H54 (cell line): ENCODE measurements at regions not wholly inside any gene's neighbourhood (a gene's known extent, or its start where the extent isn't known, plus 50 kb on each side); places are given as distances from the start of the nearest gene placed in this dataset.
A peak's percentile ranks its signal among the peaks of the same experiment; 100 is the strongest.
"Not testable (repeated sequence)": the region's sequence is repeated elsewhere in the genome, so short reads cannot be mapped to it uniquely, and the experiment has no call there.

Experiments
- DNase-seq: peaks from one replicate; pipeline ENCODE4 v3.0.0; 2011; ENCODE audit warnings: low spot score, mixed read lengths; ENCODE audit not compliant: insufficient read length
- FAIRE-seq: peaks from 3 replicates; lab custom pipeline; 2011; peaks lifted over from hg19 to GRCh38; lab: Jason Lieb, UNC

DNA sequence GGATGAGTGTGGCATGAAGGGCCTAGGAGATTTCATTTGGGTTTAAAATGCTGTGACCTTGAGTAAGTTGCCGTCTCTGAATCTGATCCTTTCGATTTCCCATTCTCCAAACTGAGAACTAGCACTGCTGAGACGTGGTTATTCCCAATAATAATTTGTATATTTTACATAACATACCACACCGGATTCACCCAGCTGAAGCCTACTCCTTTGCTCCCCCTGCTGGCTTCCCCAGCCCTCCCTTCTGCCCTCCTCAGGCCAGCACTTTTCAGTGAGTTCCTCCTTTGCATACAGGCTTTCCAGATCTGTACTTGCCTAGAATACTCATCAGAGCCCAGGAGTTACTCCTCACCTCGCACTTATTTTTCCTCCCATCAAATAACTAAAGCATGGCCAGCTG, 255.1 kb downstream of the OR4F29 start:
- FAIRE-seq, DNase-seq: not testable (repeated sequence)

DNA sequence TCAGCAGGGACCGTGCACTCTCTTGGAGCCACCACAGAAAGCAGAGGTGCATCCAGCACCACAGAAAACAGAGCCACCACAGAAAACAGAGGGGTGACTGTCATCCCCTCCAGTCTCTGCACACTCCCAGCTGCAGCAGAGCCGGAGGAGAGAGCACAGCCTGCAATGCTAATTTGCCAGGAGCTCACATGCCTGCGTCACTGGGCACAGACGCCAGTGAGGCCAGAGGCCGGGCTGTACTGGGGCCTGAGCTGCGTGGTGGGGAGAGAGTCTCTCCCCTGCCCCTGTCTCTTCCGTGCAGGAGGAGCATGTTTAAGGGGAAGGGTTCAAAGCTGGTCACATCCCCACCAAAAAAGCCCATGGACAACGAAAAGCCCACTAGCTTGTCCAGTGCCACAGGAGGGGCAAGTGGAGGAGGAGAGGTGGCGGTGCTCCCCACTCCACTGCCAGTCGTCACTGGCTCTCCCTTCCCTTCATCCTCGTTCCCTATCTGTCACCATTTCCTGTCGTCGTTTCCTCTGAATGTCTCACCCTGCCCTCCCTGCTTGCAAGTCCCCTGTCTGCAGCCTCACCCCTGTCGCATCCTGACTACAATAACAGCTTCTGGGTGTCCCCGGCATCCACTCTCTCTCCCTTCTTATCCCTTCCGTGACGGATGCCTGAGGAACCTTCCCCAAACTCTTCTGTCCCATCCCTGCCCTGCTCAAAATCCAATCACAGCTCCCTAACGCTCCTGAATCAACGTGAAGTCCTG, 260.0 kb downstream of the OR4F29 start:
- not testable (repeated sequence) for FAIRE-seq, DNase-seq

DNA sequence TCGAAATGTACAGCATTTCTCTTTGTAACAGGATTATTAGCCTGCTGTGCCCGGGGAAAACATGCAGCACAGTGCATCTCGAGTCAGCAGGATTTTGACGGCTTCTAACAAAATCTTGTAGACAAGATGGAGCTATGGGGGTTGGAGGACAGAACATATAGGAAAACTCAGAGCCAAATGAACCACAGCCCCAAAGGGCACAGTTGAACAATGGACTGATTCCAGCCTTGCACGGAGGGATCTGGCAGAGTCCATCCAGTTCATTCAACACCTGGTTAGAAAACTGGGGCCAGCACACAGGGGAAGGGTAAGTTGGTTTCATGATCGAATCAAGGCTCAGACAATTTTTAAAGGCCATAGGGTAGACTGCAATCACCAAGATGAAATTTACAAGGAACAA, 260.8 kb downstream of the OR4F29 start:
- not testable (repeated sequence) for FAIRE-seq, DNase-seq

DNA sequence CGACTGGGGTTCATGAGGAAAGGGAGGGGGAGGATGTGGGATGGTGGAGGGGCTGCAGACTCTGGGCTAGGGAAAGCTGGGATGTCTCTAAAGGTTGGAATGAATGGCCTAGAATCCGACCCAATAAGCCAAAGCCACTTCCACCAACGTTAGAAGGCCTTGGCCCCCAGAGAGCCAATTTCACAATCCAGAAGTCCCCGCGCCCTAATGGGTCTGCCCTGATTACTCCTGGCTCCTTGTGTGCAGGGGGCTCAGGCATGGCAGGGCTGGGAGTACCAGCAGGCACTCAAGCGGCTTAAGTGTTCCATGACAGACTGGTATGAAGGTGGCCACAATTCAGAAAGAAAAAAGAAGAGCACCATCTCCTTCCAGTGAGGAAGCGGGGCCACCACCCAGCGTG, 261.6 kb downstream of the OR4F29 start:
- DNase-seq, FAIRE-seq: not testable (repeated sequence)

DNA sequence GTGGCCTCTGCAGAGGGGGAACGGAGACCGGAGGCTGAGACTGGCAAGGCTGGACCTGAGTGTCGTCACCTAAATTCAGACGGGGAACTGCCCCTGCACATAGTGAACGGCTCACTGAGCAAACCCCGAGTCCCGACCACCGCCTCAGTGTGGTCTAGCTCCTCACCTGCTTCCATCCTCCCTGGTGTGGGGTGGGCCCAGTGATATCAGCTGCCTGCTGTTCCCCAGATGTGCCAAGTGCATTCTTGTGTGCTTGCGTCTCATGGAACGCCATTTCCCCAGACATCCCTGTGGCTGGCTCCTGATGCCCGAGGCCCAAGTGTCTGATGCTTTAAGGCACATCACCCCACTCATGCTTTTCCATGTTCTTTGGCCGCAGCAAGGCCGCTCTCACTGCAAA, 262.2 kb downstream of the OR4F29 start:
- not testable (repeated sequence) for DNase-seq, FAIRE-seq

DNA sequence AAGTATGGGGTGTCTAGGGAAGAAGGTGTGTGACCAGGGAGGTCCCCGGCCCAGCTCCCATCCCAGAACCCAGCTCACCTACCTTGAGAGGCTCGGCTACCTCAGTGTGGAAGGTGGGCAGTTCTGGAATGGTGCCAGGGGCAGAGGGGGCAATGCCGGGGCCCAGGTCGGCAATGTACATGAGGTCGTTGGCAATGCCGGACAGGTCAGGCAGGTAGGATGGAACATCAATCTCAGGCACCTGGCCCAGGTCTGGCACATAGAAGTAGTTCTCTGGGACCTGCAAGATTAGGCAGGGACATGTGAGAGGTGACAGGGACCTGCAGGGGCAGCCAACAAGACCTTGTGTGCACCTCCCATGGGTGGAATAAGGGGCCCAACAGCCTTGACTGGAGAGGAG, 264.2 kb downstream of the OR4F29 start:
- FAIRE-seq, DNase-seq: not testable (repeated sequence)

DNA sequence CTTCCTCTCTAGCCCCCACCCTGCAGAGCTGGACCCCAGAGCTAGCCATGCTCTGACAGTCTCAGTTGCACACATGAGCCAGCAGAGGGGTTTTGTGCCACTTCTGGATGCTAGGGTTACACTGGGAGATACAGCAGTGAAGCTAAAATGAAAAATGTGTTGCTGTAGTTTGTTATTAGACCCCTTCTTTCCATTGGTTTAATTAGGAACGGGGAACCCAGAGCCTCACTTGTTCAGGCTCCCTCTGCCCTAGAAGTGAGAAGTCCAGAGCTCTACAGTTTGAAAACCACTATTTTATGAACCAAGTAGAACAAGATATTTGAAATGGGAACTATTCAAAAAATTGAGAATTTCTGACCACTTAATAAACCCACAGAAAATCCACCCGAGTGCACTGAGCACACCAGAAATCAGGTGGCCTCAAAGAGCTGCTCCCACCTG, 264.8 kb downstream of the OR4F29 start:
- not testable (repeated sequence) for FAIRE-seq

DNA sequence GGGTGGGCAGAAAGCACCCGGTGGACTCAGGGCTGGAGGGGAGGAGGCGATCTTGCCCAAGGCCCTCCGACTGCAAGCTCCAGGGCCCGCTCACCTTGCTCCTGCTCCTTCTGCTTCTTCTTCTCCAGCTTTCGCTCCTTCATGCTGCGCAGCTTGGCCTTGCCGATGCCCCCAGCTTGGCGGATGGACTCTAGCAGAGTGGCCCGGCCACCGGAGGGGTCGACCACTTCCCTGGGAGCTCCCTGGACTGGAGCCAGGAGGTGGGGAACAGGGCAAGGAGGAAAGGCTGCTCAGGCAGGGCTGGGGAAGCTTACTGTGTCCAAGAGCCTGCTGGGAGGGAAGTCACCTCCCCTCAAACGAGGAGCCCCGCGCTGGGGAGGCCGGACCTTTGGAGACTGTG, 265.3 kb downstream of the OR4F29 start:
- FAIRE-seq: not testable (repeated sequence)

More for the DNA sequence above, 264.8 kb downstream of the OR4F29 start:
- not testable (repeated sequence) for DNase-seq

DNA sequence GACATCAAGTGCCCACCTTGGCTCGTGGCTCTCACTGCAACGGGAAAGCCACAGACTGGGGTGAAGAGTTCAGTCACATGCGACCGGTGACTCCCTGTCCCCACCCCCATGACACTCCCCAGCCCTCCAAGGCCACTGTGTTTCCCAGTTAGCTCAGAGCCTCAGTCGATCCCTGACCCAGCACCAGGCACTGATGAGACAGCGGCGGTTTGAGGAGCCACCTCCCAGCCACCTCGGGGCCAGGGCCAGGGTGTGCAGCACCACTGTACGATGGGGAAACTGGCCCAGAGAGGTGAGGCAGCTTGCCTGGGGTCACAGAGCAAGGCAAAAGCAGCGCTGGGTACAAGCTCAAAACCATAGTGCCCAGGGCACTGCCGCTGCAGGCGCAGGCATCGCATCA, 266.0 kb downstream of the OR4F29 start:
- not testable (repeated sequence) for FAIRE-seq, DNase-seq

More for the DNA sequence above, 265.3 kb downstream of the OR4F29 start:
- DNase-seq: not testable (repeated sequence)

DNA sequence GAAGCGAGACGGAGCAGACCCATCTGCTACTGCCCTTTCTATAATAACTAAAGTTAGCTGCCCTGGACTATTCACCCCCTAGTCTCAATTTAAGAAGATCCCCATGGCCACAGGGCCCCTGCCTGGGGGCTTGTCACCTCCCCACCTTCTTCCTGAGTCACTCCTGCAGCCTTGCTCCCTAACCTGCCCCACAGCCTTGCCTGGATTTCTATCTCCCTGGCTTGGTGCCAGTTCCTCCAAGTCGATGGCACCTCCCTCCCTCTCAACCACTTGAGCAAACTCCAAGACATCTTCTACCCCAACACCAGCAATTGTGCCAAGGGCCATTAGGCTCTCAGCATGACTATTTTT, 267.2 kb downstream of the OR4F29 start:
- not testable (repeated sequence) for DNase-seq, FAIRE-seq

DNA sequence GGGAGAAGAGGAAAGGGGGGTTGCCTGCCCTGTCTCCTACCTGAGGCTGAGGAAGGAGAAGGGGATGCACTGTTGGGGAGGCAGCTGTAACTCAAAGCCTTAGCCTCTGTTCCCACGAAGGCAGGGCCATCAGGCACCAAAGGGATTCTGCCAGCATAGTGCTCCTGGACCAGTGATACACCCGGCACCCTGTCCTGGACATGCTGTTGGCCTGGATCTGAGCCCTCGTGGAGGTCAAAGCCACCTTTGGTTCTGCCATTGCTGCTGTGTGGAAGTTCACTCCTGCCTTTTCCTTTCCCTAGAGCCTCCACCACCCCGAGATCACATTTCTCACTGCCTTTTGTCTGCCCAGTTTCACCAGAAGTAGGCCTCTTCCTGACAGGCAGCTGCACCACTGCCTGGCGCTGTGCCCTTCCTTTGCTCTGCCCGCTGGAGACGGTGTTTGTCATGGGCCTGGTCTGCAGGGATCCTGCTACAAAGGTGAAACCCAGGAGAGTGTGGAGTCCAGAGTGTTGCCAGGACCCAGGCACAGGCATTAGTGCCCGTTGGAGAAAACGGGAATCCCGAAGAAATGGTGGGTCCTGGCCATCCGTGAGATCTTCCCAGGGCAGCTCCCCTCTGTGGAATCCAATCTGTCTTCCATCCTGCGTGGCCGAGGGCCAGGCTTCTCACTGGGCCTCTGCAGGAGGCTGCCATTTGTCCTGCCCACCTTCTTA, 267.7 kb downstream of the OR4F29 start:
- not testable (repeated sequence) for DNase-seq, FAIRE-seq

DNA sequence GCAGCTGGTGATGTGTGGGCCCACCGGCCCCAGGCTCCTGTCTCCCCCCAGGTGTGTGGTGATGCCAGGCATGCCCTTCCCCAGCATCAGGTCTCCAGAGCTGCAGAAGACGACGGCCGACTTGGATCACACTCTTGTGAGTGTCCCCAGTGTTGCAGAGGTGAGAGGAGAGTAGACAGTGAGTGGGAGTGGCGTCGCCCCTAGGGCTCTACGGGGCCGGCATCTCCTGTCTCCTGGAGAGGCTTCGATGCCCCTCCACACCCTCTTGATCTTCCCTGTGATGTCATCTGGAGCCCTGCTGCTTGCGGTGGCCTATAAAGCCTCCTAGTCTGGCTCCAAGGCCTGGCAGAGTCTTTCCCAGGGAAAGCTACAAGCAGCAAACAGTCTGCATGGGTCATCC, 268.4 kb downstream of the OR4F29 start:
- not testable (repeated sequence) for FAIRE-seq, DNase-seq

DNA sequence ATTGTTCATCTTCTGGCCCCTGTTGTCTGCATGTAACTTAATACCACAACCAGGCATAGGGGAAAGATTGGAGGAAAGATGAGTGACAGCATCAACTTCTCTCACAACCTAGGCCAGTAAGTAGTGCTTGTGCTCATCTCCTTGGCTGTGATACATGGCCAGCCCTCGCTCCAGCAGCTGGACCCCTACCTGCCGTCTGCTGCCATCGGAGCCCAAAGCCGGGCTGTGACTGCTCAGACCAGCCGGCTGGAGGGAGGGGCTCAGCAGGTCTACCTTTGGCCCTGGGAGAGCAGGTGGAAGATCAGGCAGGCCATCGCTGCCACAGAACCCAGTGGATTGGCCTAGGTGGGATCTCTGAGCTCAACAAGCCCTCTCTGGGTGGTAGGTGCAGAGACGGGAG, 268.8 kb downstream of the OR4F29 start:
- FAIRE-seq, DNase-seq: not testable (repeated sequence)

DNA sequence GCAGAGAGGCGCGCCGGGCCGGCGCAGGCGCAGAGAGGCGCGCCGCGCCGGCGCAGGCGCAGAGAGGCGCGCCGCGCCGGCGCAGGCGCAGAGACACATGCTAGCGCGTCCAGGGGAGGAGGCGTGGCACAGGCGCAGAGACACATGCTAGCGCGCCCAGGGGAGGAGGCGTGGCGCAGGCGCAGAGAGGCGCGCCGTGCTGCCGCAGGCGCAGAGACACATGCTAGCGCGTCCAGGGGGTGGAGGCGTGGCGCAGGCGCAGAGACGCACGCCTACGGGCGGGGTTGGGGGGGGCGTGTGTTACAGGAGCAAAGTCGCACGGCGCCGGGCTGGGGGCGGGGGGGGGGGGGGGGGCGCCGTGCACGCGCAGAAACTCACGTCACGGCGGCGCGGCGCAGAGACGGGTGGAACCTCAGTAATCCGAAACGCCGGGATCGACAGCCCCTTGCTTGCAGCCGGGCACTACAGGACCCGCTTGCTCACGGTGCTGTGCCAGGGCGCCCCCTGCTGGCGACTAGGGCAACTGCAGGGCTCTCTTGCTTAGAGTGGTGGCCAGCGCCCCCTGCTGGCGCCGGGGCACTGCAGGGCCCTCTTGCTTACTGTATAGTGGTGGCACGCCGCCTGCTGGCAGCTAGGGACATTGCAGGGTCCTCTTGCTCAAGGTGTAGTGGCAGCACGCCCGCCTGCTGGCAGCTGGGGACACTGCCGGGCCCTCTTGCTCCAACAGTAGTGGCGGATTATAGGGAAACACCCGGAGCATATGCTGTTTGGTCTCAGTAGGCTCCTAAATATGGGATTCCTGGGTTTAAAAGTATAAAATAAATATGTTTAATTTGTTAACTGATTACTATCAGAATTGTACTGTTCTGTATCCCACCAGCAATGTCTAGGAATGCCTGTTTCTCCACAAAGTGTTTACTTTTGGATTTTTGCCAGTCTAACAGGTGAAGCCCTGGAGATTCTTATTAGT, 269.9 kb downstream of the OR4F29 start:
- DNase-seq: peak; percentile 9
- FAIRE-seq: not testable (repeated sequence)

DNA sequence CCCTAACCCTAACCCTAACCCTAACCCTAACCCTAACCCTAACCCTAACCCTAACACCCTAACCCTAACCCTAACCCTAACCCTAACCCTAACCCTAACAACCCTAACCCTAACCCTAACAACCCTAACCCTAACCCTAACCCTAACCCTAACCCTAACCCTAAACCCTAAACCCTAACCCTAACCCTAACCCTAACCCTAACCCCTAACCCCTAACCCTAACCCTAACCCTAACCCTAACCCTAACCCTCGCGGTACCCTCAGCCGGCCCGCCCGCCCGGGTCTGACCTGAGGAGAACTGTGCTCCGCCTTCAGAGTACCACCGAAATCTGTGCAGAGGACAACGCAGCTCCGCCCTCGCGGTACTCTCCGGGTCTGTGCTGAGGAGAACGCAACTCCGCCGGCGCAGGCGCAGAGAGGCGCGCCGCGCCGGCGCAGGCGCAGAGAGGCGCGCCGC, 270.7 kb downstream of the OR4F29 start:
- not testable (repeated sequence) for DNase-seq, FAIRE-seq

DNA sequence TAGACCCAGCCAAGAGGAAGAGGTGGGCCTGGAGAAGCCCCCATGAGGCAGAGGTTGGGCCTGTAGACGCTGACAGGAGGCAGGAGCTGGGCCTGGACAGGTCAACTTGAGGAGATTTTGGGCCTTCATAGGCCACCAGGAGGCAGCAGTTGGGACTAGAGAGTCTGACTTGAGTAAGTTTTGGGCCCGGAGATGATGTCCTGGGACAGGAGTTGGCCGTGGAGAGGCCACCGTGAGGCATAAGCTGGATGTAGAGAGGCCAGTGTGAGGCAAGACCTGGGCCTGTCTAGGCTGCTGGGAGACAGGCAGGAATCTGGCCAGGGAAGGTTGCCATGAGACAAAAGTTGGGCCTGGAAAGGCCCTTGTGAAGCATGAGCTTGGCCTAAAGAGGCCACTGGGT, 312.6 kb downstream of the OR4F29 start:
- not testable (repeated sequence) for FAIRE-seq, DNase-seq

DNA sequence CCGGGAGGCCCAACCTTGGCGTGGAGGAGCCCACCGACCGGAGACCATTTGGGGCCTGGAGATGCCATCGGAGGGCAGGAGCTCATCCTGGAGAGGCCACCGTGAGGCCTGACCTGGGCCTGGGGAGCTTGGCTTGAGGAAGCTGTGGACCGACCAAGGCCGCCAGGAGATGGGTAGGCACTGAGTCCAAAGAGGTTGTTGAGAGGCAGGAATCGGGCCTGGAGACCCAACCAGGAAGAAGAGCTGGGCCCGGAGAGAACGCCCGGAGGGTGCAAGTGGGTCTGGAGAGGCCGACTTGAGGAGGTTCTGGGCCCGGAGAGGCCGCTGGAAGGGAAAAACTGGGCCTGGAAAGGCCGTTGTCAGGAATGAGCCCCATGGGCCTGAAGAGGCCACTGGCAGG, 313.8 kb downstream of the OR4F29 start:
- not testable (repeated sequence) for DNase-seq, FAIRE-seq

DNA sequence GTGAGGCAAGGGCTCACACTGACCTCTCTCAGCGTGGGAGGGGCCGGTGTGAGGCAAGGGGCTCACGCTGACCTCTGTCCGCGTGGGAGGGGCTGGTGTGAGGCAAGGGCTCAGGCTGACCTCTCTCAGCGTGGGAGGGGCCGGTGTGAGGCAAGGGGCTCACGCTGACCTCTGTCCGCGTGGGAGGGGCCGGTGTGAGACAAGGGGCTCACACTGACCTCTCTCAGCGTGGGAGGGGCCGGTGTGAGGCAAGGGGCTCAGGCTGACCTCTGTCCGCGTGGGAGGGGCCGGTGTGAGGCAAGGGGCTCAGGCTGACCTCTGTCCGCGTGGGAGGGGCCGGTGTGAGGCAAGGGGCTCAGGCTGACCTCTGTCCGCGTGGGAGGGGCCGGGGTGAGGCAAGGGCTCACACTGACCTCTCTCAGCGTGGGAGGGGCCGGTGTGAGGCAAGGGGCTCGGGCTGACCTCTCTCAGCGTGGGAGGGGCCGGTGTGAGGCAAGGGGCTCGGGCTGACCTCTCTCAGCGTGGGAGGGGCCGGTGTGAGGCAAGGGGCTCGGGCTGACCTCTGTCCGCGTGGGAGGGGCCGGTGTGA, 315.0 kb downstream of the OR4F29 start:
- DNase-seq, FAIRE-seq: not testable (repeated sequence)

DNA sequence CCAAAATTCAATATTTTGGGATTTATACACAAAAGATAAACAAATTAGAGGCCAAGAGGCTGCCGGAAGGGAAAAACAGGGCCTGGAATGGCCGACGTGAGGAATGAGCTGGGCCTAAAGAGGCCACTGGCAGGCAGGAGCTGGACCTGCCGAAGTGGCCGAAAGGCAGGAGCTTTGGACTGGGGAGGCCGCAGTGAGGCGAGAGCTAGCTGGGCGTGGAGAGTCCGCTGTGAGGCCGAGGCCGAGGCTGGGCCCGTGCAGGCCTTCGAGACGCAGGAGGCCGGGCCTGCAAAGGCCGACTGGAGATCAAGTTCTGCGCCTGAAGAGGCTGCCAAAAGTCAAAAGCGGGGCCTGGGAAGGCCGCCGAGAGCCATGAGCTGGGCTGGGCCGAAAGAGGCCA, 316.5 kb downstream of the OR4F29 start:
- not testable (repeated sequence) for FAIRE-seq, DNase-seq
